NCI-H82 (cell line): ENCODE measurements at regions not wholly inside any gene's neighbourhood (a gene's known extent, or its start where the extent isn't known, plus 50 kb on each side); places are given as distances from the start of the nearest gene placed in this dataset.
"Not testable (repeated sequence)": the region's sequence is repeated elsewhere in the genome, so short reads cannot be mapped to it uniquely, and the experiment has no call there.

Experiments used
- DNase-seq: peaks from one replicate; lab custom pipeline; 2025; lab: John Stamatoyannopoulos, UW

DNA sequence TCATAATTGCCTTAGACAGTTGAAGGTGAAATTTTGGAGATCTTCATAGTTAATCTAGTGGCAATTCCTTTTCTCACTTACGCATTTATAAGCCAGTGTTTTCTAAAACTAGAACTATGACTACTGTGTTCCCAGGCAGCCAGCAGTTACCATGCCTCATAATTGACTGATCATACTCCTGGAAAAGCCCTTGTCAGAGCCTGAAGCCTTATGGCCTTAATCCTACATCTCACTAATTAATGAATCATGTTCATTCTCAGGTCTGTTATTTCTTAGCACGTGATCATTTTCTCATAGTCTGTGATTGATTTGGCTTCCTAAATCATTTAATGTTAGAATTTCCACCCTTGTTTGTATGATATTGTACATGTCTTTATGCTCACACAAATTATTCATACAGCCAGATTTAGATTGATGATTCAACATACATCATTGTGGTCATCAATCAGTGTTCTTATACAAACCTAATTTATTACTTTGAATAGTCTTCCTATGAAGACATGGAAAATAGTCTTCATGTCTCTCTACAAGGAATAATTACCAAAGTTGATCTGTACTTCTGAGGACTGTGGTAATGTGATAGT is 132.6 kb upstream of the ASCC3 start:
- peak; percentile 63 for DNase-seq

DNA sequence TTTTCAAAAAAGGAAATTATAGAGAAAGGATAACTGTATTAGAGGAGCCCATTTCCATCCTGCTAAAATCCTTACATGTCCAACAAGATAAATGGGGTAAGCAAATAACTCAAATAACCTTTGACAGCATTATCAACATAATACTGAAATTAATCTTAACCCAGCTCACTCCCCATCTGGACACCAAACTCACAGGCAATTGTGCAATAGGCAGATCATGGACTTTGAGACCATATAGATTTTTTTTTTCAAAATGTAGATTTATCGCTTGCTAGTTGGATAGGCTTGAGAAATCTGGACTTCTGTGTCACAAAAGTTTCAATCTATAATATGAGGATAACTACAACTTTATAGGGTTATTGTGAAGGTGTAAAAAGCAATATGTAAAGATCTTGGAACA is 134.4 kb upstream of the ASCC3 start:
- peak; percentile 49 for DNase-seq

DNA sequence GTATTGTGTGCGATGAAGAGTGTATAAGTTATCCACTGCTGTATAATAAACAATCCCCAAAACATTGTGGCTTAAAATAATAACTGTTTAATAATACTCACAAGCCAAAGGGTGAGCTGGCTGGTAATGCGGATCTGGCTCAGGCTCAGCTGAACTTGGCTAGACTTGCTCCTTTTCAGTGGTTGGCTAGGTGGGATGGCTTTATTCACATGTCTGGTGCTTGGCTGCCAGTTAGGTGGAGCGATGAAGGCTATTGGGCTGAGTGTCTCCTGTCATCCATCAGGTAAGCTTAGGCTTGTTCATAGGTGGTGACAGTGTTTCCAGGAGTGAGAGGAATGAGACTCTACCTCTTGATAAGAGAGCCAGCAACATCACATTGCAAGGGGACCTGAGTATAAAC is 135.0 kb upstream of the ASCC3 start:
- DNase-seq = peak; percentile 49

DNA sequence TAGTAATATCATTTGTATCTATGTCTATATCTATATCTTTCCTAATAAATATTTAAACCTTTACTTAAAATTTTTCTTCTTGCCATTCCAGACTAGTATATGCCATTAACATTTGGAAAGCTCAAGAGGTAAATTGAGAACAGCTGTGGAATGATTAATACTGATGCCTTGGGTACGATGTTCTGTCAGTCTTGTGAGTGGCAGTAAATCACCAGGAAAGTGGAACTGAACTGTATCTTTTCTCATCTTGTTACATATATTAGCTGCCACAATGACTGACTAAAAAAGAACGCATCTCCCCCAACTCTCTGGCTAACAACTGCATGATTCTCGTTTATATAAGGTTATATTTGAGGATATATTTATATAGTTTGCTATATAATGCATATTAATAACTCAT is 137.0 kb upstream of the ASCC3 start:
- peak; percentile 1 for DNase-seq

DNA sequence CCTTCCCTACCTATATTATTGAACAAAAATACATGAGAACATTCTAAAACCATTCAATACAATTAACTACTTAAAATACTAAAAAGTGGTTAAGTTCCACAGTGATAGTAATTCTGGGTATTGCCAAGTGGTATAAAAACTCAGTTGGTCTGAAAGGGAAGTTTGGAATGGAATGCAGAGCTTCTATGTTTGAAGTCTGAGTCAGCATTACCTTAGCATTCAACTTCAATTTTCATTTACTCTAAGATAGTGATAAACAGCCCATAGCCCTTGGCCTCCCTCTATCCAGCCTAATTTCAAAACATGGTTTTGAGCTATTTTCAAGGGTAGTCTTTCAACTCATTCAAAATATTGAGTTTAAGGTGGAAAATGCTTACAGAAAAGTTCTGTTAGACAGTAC is 140.4 kb upstream of the ASCC3 start:
- DNase-seq = no peak

GRCh38 chr6:101042966-101043365 is 161.8 kb upstream of the ASCC3 start:
- DNase-seq = no peak

GRCh38 chr6:101058296-101058695 is 177.2 kb upstream of the ASCC3 start:
- DNase-seq = peak; percentile 90

DNA sequence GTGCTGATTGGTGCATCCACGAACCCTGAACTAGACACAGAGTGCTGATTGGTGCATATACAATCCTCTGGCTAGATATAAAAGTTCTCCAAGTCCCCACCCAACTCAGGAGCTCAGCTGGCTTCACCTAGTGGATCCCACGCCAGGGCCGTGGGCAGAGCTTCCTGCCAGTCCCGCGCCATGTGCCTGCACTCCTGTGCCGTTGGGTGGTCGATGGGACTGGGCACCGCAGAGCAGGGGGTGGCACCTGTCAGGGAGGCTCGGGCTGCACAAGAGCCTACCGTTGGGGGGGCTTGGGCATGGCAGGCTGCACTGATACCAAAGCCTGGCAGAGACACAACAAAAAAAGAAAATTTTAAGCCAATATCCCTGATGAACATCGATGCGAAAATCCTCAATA is 185.4 kb upstream of the ASCC3 start:
- DNase-seq = no peak

DNA sequence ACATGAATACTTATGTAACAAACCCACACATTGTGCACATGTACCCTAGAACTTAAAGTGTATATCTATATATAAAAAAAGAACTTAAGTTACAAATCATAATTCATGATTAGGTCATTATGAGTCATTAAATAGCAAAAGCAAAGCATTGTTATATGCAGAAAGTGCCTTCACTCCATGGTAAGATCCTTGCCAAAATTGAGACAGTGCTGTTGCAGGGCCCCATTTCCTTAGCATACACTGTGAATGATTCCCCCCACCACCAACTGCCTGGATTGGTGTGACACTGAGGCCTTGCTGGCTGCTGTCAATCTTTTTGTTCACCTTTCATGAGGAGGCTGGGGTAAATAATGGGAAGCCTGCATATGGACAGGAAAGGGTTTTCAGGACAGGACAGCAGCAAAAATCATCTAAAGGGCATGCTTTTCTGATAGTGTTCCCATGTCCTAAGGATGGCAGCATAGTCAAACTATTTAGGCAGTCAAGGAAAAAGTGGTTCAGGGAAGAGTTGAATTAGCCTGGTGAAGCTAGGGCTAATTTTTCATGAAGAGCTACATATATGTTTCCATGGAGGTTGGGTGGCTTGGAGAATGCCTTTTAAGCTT is 188.2 kb upstream of the ASCC3 start:
- no peak for DNase-seq

DNA sequence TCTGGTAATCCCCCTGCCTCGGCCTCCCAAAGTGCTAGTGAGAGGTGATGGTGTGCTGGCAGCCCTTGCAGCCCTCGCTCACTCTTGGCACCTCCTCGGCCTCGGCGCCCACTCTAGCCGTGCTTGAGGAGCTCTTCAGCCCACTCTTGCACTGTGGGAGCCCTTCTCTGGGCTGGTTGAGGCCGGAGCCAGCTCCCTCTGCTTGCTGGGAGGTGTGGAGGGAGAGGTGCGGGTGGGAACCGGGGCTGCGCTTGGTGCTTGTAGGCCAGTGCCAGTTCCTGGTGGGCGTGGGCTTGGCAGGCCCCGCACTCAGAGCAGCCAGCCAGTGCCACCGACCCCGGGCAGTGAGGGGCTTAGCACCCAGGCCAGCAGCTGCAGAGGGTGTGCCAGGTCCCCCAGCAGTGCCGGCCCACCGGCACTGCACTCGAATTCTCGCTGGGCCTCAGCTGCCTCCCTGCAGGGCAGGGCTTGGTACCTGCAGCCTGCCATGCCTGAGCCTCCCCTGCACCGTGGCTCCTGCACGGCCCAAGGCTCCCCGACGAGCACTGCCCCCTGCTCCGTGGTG is 189.0 kb upstream of the ASCC3 start:
- no peak for DNase-seq

- no peak for DNase-seq
These were observed 196.2 kb upstream of the ASCC3 start for GRCh38 chr6:101077344-101077743.

- no peak for DNase-seq
These were observed 198.7 kb upstream of the ASCC3 start for GRCh38 chr6:101079696-101080270.

GRCh38 chr6:101080597-101080996 is 199.5 kb upstream of the ASCC3 start:
- no peak for DNase-seq

DNA sequence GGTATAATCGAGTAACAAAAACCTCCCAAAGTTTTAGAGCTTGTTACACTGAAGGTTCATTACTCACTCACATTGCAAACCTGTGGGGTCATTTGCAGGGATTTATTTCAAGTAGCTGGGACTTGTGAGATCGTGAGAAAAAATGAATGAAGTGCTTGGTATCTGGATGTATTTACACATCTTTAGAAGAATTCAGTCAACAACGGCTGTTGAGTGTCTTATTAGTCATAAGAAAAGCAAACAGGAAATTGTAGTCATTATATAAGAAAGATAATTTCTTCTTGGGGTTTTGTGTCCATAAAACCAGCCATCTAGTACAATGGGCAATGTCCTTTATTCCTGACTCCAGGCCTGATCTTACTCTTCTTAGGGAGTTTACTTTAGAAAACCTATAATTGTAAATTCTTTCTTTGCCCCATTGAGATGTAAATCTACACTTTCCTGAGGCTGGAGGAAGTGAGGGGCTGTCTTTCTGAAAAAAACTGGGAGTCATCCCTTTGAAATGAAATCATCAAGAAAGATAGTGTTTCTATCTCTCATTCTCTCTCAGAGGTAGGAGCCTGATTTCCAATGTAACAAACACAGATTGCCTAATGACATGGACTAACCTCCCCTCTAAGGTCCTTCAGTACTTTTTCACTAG is 202.5 kb upstream of the ASCC3 start:
- DNase-seq = no peak

- DNase-seq = no peak
These were observed 204.2 kb upstream of the ASCC3 start for GRCh38 chr6:101085327-101085726.

- DNase-seq = no peak
These were observed 205.3 kb upstream of the ASCC3 start for GRCh38 chr6:101086473-101086872.

DNA sequence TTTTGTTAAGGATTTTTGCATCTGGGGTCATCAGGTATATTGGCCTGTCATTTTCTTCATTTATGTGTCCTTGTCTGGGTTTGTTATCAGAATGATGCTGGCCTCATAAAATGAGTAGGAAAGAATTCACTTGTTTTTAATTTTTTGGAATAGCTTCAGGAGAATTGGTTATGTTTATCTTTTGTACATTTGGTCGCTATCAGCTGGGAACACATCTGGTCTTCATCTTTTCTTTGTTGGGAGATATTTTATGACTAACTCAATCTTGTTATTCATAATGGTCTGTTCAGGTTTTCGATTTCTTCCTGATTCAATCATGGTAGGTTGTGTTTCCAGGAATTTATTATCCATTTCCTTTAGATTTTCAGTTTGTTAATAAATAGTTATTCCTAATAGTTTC is 207.5 kb upstream of the ASCC3 start:
- DNase-seq = no peak

DNA sequence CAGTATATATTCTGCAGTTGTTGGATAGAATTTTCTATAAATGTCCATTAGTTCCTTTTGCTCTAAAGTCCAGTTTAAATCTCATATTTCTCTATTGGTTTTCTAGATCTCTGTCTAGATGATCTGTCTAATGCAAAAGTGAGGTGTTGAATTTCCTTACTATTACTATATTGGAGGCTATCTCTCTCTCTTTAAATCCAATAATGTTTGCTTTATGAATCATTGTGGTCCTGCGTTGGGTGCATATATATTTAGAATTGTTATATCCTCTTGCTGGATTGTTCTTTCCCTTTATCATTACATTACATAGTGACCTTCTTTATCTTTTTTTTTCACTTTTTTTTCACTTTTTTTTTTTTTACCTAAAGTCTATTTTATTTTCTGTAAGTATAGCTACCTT is 208.5 kb upstream of the ASCC3 start:
- DNase-seq = no peak

- no peak for DNase-seq
These were observed 209.2 kb upstream of the ASCC3 start for GRCh38 chr6:101090281-101090680.

GRCh38 chr6:101098605-101099004 is 217.5 kb upstream of the ASCC3 start:
- DNase-seq = not testable (repeated sequence)

- DNase-seq = no peak
These were observed 221.6 kb upstream of the ASCC3 start for GRCh38 chr6:101102702-101103101.

- no peak for DNase-seq
These were observed 227.2 kb upstream of the ASCC3 start for GRCh38 chr6:101108286-101108685.

DNA sequence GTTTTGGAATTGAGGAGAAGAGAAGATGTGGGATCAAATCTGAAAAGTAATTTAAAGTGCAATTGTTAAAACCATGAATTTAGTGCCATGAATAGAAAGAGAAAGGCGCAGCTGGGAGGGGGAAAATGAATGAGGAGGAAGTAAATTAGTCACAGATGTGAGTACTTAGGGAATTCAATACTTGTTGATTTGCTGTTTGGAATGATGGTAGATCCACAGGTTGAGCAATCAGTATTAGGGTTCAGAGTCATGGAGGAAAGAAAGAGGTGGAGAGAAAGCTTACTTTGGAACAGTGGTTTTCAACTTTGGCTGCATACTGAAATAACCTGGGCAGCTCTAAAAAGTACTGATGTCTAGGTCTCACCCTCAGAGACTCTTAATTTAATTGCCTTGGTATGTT is 229.7 kb upstream of the ASCC3 start:
- DNase-seq = no peak
